Smooth muscle cell (in vitro differentiated cells): ENCODE measurements at regions not wholly inside any gene's neighbourhood (a gene's known extent, or its start where the extent isn't known, plus 50 kb on each side); places are given as distances from the start of the nearest gene placed in this dataset.

Experiments
- DNase-seq: peaks from one replicate; lab custom pipeline; 2025; ENCODE audit not compliant: unreplicated experiment; lab: John Stamatoyannopoulos, UW
- H2AFZ ChIP-seq: fragments of 200-600 bp; sonication (generic); 2 replicates; pipeline ENCODE4 v1.6.0; 2016; ENCODE audit warnings: antibody characterized with exemption, low read depth, mild to moderate bottlenecking
- H3F3A ChIP-seq: fragments of 200-600 bp; sonication (generic); 2 replicates; pipeline ENCODE4 v1.6.0; 2017; ENCODE audit warnings: antibody characterized with exemption, low read depth
- H3K27ac ChIP-seq: fragments of 200-600 bp; sonication (generic); 2 replicates; pipeline ENCODE4 v1.5.1; 2016; ENCODE audit warnings: low read depth, mild to moderate bottlenecking
- H3K27me3 ChIP-seq: fragments of 200-600 bp; sonication (generic); 2 replicates; pipeline ENCODE4 v1.6.1; 2016; ENCODE audit warnings: low read depth, mild to moderate bottlenecking
- H3K36me3 ChIP-seq: fragments of 200-600 bp; sonication (generic); 2 replicates; pipeline ENCODE4 v1.5.1; 2016; ENCODE audit warnings: low read depth
- H3K4me1 ChIP-seq: fragments of 200-600 bp; sonication (generic); 2 replicates; pipeline ENCODE4 v1.5.1; 2016; ENCODE audit warnings: low read depth
- H3K4me2 ChIP-seq: fragments of 200-600 bp; sonication (generic); 2 replicates; pipeline ENCODE4 v1.6.0; 2016; ENCODE audit warnings: mild to moderate bottlenecking
- H3K4me3 ChIP-seq: fragments of 200-600 bp; sonication (generic); 2 replicates; pipeline ENCODE4 v1.5.1; 2016; ENCODE audit warnings: mild to moderate bottlenecking
- H3K79me2 ChIP-seq: fragments of 200-600 bp; sonication (generic); 2 replicates; pipeline ENCODE4 v1.6.0; 2016; ENCODE audit warnings: low read depth, mild to moderate bottlenecking
- H3K9ac ChIP-seq: fragments of 200-600 bp; sonication (generic); 2 replicates; pipeline ENCODE4 v1.6.0; 2016; ENCODE audit warnings: low read depth
- H3K9me3 ChIP-seq: fragments of 200-600 bp; sonication (generic); replicated peaks from 2 replicates; pipeline ENCODE4 v1.5.1; 2016; ENCODE audit warnings: low read depth
- H4K20me1 ChIP-seq: fragments of 200-600 bp; sonication (generic); 2 replicates; pipeline ENCODE4 v1.6.0; 2016; ENCODE audit warnings: low read depth
- WGBS: methylation state at CpG from one replicate; pipeline ENCODE4 v1.1.7; 2016; ENCODE audit warnings: low lambda C conversion rate; 5-methylcytosine and 5-hydroxymethylcytosine counted together
- TF ChIP-seq, protein P1 (sequence below): fragments of 200-600 bp; sonication (generic); IDR thresholded peaks from 2 replicates; pipeline ENCODE4 v1.5.1; 2017; ENCODE audit warnings: borderline replicate concordance, mild to moderate bottlenecking, antibody characterized with exemption; ENCODE audit not compliant: insufficient read depth, poor library complexity, severe bottlenecking

DNA sequence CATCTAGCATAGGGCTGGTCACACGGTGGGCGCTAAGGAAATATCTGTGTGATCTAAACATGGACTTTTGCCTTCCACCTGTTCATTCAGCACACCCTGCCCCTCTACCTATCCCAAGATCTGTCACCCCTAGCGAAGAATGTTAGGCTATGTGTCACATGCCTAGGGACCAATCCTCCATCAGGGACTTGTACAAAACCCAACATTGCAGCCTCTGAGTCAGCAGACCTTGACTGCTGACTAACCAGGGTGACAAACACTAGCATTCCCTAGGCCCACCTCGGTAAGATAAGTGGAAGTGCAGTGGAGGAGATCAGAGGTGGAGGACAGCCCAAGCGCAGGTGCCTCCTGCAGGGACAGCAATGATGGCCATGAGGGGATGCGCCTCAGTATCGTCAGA, 99.2 kb downstream of the SOX11 start:
- Histone ChIP-seq H3K27ac (no peak overlapping the region), H2AFZ (no peak overlapping the region), H3K27me3 (no peaks in the 10 kb centered on the region), H3F3A (no peaks in the 10 kb centered on the region), H3K9me3 (peaks cover 6% of the 10 kb centered on the region), H3K36me3 (no peaks in the 10 kb centered on the region), H4K20me1 (no peaks in the 10 kb centered on the region), H3K9ac (no peak overlapping the region), H3K4me2 (no peak overlapping the region), H3K4me3 (no peak overlapping the region), H3K4me1 (no peaks in the 10 kb centered on the region), H3K79me2 (no peaks in the 10 kb centered on the region)
- 95% methylated on average over 7 of the region's 7 CpGs for WGBS
- TF ChIP-seq, protein P1, sequence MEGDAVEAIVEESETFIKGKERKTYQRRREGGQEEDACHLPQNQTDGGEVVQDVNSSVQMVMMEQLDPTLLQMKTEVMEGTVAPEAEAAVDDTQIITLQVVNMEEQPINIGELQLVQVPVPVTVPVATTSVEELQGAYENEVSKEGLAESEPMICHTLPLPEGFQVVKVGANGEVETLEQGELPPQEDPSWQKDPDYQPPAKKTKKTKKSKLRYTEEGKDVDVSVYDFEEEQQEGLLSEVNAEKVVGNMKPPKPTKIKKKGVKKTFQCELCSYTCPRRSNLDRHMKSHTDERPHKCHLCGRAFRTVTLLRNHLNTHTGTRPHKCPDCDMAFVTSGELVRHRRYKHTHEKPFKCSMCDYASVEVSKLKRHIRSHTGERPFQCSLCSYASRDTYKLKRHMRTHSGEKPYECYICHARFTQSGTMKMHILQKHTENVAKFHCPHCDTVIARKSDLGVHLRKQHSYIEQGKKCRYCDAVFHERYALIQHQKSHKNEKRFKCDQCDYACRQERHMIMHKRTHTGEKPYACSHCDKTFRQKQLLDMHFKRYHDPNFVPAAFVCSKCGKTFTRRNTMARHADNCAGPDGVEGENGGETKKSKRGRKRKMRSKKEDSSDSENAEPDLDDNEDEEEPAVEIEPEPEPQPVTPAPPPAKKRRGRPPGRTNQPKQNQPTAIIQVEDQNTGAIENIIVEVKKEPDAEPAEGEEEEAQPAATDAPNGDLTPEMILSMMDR: no peak
- DNase-seq: no peak

DNA sequence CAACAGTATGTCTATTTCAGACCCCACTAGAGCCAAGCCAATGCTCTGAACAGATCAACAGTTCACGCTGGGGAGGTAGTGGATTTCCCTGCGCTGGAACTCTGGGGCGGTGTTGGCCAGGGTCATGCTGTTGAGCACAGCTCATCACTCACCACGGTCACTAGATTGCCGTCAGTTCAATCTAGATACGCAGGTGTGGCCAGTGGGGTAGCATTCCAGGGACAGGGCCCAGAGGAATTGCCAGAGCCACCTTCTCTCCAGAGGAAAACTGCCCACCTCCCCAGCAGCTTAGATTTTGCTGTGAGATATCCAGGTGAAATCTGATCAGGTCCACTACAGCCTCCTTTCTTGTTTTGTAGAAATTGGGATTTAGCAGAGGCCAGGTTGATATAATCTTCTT, 101.8 kb downstream of the SOX11 start:
- Histone ChIP-seq H3K27ac (no peak overlapping the region), H3K4me3 (no peak overlapping the region), H3K9me3 (peaks cover 3% of the 10 kb centered on the region), H3K4me1 (no peaks in the 10 kb centered on the region), H2AFZ (no peak overlapping the region), H3F3A (no peaks in the 10 kb centered on the region), H4K20me1 (no peaks in the 10 kb centered on the region), H3K36me3 (no peaks in the 10 kb centered on the region), H3K4me2 (no peak overlapping the region), H3K9ac (no peak overlapping the region), H3K27me3 (no peaks in the 10 kb centered on the region), H3K79me2 (no peaks in the 10 kb centered on the region)
- 84% methylated on average over 6 of the region's 6 CpGs for WGBS
- DNase-seq: no peak
- TF ChIP-seq, protein P1: no peak

DNA sequence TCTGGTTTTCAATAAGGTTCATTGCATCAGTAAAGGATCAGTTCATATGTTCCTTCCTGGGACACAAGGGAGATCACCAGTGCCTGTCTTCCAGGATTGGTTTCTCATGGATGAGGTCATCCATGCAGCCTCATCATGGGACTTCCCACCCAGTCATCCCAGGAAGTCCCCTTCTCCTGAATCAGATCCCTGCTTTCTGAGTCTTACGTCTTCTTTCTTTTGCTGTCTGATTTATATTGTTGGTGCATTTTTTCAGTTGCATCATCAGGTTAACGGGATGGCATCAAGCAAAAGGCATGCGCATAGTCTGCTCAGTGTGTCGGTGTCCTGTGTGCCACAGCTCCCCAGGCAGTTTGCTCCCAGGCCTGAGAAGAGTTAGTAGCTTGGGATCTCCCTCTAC, 105.9 kb downstream of the SOX11 start:
- Histone ChIP-seq H3K36me3 (no peaks in the 10 kb centered on the region), H2AFZ (no peak overlapping the region), H3K4me2 (no peak overlapping the region), H3K9ac (no peak overlapping the region), H3F3A (no peaks in the 10 kb centered on the region), H3K27ac (peak overlapping the region; percentile 47), H3K27me3 (no peaks in the 10 kb centered on the region), H4K20me1 (no peaks in the 10 kb centered on the region), H3K79me2 (no peaks in the 10 kb centered on the region), H3K9me3 (peaks cover 4% of the 10 kb centered on the region), H3K4me1 (peaks cover 2% of the 10 kb centered on the region), H3K4me3 (no peak overlapping the region)
- 74% methylated on average over 4 of the region's 4 CpGs for WGBS
- DNase-seq: no peak
- TF ChIP-seq, protein P1: no peak

DNA sequence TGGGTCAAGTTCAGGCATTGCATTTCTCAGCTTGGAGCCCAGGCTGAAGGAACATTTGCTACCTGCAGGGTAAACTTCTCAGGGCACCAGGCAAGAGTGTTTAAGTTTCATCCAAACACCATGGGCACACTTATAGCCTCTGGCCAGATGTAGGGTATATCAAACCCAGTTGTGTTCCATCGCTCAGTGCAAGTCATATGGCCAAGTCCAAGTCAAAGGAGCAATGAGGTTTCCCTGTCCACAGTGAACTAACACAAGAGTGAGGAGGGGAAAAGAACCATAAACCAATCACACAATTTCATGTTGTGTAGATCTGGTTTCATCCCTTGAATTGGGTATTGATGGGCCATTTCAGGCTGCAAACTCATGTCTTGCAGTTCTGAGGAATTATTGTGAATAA, 107.2 kb downstream of the SOX11 start:
- WGBS: 100% methylated on average over 1 of the region's 1 CpG
- Histone ChIP-seq H3K27me3 (no peaks in the 10 kb centered on the region), H3K79me2 (no peaks in the 10 kb centered on the region)

More for the DNA sequence above, 107.2 kb downstream of the SOX11 start:
- DNase-seq: no peak
- Histone ChIP-seq H3F3A (no peaks in the 10 kb centered on the region), H3K36me3 (no peaks in the 10 kb centered on the region), H4K20me1 (no peaks in the 10 kb centered on the region), H2AFZ (no peak overlapping the region), H3K9me3 (peaks cover 4% of the 10 kb centered on the region), H3K4me1 (peaks cover 14% of the 10 kb centered on the region), H3K4me2 (no peak overlapping the region), H3K4me3 (no peak overlapping the region), H3K9ac (no peak overlapping the region), H3K27ac (no peak overlapping the region)
- TF ChIP-seq, protein P1: no peak
